Panc1 (cell line): ENCODE measurements at regions not wholly inside any gene's neighbourhood (a gene's known extent, or its start where the extent isn't known, plus 50 kb on each side); places are given as distances from the start of the nearest gene placed in this dataset.

ENCODE experiments used
- ATAC-seq: fragments of 200-7000 bp; cut with Tn5 transposase; 2 replicates; pipeline ENCODE4 v1.9.1; 2020; ENCODE audit warnings: mild to moderate bottlenecking, moderate library complexity
- BruUV-seq: library from RNA; stranded (reverse); fragments of 400-500 nt; replicated peaks from 2 replicates; lab custom pipeline; 2021; lab: Mats Ljungman, UMichigan
- CTCF ChIA-PET: fragments of 300-600 bp; sonication (Branson Sonifier 250); formaldehyde crosslinking; loops from one replicate; lab custom pipeline; 2022; ENCODE audit warnings: antibody characterized with exemption; lab: Charles Lee
- POLR2A ChIA-PET: fragments of 300-600 bp; sonication (Branson Sonifier 250); formaldehyde crosslinking; loops from one replicate; lab custom pipeline; 2022; ENCODE audit warnings: antibody characterized with exemption; lab: Charles Lee
- DNase-seq: peaks from one replicate; pipeline ENCODE4 v3.0.0-alpha.2; 2010; ENCODE audit warnings: low read depth, low spot score
- H3K27ac ChIP-seq: 2 replicates; pipeline ENCODE4 v1.5.1; 2011; ENCODE audit warnings: mild to moderate bottlenecking, low read length, inconsistent platforms
- H3K27me3 ChIP-seq: fragments of 200-500 bp; sonication (Bioruptor generic); 2 replicates; pipeline ENCODE4 v1.6.0; 2014; ENCODE audit warnings: low read length, inconsistent platforms; ENCODE audit not compliant: control insufficient read depth, insufficient read depth
- H3K36me3 ChIP-seq: fragments of 200-500 bp; sonication (Bioruptor generic); 2 replicates; pipeline ENCODE4 v1.5.1; 2014; ENCODE audit warnings: inconsistent platforms, mild to moderate bottlenecking, low read length, moderate library complexity; ENCODE audit not compliant: control insufficient read depth, insufficient read depth
- H3K4me1 ChIP-seq: 2 replicates; pipeline ENCODE4 v1.5.1; 2011; ENCODE audit warnings: inconsistent platforms, mild to moderate bottlenecking, low read length, moderate library complexity; ENCODE audit not compliant: control insufficient read depth, insufficient read depth
- H3K4me3 ChIP-seq, 2 experiments: 2 replicates each; pipeline ENCODE4 v1.5.1; 2011 to 2012; ENCODE audit warnings: low read depth in 2 of 2, low read length in 2 of 2, mild to moderate bottlenecking in 2 of 2, inconsistent platforms in 1 of 2, moderate library complexity in 1 of 2
- H3K9me3 ChIP-seq: fragments of 200-500 bp; sonication (Bioruptor generic); 2 replicates; pipeline ENCODE4 v1.5.1; 2014; ENCODE audit warnings: low read depth, mild to moderate bottlenecking, inconsistent platforms, low read length, moderate library complexity; ENCODE audit not compliant: control insufficient read depth, insufficient read depth
- POLR2AphosphoS5 ChIP-seq: IDR thresholded peaks from 2 replicates; pipeline ENCODE4 v1.6.1; 2012; ENCODE audit warnings: mild to moderate bottlenecking, low read depth, low read length, moderate library complexity
- SIN3A ChIP-seq: IDR thresholded peaks from 2 replicates; pipeline ENCODE4 v1.6.1; 2012; ENCODE audit warnings: low read depth, mild to moderate bottlenecking, low read length, moderate library complexity, borderline replicate concordance; ENCODE audit not compliant: insufficient read depth
- TCF7L2 ChIP-seq: IDR thresholded peaks from 2 replicates; pipeline ENCODE4 v1.6.1; 2011; ENCODE audit warnings: mild to moderate bottlenecking, low read depth, low read length, inconsistent platforms
- in situ Hi-C: cut with HindIII; loops from 2 replicates; pipeline ENCODE4 v1.10.0; 2016; ENCODE audit warnings: low sequenced_read_pairs, low pct_unique_long_range_greater_than_20kb
- intact Hi-C: fragments of 100-400 bp; cut with micrococcal nuclease; formaldehyde crosslinking; loops from one replicate; pipeline ENCODE4 v1.10.0; 2022; ENCODE audit not compliant: unreplicated experiment
- TF ChIP-seq, protein P1 (sequence below): fragments of 450-650 bp; IDR thresholded peaks from 2 replicates; pipeline ENCODE4 v1.5.1; 2017; ENCODE audit warnings: mild to moderate bottlenecking
- TF ChIP-seq, protein P2 (sequence below), 2 experiments: IDR thresholded peaks; 2 replicates each; pipeline ENCODE4 v1.6.1; 2011 to 2012; ENCODE audit warnings: low read depth in 2 of 2, control low read depth in 1 of 2, low read length in 1 of 2, mild to moderate bottlenecking in 1 of 2, moderate library complexity in 1 of 2; ENCODE audit not compliant: insufficient read depth in 1 of 2

DNA sequence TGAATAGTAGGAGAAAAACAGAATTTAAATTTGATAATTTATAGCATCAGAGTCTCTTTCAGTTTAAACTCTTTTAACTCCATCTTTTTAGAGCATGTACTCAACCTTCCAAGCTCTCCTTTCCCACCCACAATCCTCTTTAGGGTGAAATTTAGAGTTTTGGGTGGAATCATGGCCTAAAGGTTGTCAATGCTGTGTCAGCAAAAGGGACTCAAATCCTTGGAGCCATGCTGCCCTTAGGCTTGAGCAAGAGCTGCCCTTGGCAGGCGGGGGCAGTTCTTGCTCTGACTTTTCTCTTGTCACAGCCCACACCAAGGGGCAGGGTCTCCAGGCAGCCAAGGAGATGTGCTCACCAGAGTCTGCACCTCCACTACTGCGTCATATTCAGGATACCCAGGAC is 102.4 kb downstream of the MTX3 start:
- Histone ChIP-seq H3K36me3 (no peaks in the 10 kb centered on the region), H3K27ac (no peak overlapping the region), H3K27me3 (peaks cover 34% of the 10 kb centered on the region), H3K9me3 (no peaks in the 10 kb centered on the region), H3K4me1 (no peaks in the 10 kb centered on the region), H3K4me3 (no peak overlapping the region)
- DNase-seq (no peak), ATAC-seq (no peak)
- TF ChIP-seq, protein P1, sequence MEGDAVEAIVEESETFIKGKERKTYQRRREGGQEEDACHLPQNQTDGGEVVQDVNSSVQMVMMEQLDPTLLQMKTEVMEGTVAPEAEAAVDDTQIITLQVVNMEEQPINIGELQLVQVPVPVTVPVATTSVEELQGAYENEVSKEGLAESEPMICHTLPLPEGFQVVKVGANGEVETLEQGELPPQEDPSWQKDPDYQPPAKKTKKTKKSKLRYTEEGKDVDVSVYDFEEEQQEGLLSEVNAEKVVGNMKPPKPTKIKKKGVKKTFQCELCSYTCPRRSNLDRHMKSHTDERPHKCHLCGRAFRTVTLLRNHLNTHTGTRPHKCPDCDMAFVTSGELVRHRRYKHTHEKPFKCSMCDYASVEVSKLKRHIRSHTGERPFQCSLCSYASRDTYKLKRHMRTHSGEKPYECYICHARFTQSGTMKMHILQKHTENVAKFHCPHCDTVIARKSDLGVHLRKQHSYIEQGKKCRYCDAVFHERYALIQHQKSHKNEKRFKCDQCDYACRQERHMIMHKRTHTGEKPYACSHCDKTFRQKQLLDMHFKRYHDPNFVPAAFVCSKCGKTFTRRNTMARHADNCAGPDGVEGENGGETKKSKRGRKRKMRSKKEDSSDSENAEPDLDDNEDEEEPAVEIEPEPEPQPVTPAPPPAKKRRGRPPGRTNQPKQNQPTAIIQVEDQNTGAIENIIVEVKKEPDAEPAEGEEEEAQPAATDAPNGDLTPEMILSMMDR, result no peak
- no peak for TF ChIP-seq TCF7L2
- TF ChIP-seq SIN3A, result no peak
- no peak for TF ChIP-seq POLR2AphosphoS5
- in situ Hi-C loops, result no loop called here
- POLR2A ChIA-PET, result no interaction called here
- intact Hi-C loops, result no loop called here
- BruUV-seq, result no TSS peak
- CTCF ChIA-PET, result no interaction called here

DNA sequence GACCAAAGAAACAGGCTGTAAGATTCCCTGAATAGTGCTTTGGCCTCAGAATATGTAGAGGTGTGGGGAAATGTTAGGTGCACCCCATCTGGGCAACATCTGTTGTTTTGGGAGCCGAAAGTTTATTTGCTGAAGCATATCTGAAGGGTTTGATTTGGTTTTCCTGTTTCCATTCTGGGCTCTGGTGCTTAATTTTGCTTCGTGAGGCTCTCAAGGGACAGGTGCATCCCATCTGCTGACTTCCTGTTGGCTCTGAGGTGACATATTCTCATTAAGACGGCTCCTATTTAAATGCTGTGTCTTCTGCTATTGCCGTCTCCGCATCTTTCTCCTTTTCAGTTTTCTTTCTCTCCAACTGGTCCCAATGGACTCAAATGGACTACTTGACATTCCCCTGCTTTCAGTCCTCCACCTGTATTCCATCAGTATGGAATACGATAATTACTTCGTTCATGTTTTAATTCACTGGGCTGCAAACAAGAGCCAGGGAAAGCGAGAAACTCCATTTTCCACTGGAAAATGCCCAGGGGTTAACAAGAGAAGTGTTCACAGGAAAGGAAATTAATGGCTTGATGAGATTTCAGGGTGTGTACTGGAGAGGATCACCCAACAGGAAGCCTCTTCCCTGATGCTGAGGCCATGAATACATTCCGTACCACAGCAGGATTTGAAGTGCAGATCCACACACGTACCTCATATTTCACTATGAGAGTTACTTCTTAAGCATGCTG is 104.0 kb downstream of the MTX3 start:
- Histone ChIP-seq H3K27ac (no peak overlapping the region), H3K36me3 (no peaks in the 10 kb centered on the region), H3K4me1 (no peaks in the 10 kb centered on the region), H3K4me3 (no peak overlapping the region), H3K9me3 (no peaks in the 10 kb centered on the region), H3K27me3 (peaks cover 29% of the 10 kb centered on the region)
- CTCF ChIA-PET, result no interaction called here
- in situ Hi-C loops (no loop called here), intact Hi-C loops (no loop called here)
- no peak for ATAC-seq
- DNase-seq, result no peak
- BruUV-seq, result no TSS peak
- POLR2A ChIA-PET, result no interaction called here
- TF ChIP-seq, protein P2, sequence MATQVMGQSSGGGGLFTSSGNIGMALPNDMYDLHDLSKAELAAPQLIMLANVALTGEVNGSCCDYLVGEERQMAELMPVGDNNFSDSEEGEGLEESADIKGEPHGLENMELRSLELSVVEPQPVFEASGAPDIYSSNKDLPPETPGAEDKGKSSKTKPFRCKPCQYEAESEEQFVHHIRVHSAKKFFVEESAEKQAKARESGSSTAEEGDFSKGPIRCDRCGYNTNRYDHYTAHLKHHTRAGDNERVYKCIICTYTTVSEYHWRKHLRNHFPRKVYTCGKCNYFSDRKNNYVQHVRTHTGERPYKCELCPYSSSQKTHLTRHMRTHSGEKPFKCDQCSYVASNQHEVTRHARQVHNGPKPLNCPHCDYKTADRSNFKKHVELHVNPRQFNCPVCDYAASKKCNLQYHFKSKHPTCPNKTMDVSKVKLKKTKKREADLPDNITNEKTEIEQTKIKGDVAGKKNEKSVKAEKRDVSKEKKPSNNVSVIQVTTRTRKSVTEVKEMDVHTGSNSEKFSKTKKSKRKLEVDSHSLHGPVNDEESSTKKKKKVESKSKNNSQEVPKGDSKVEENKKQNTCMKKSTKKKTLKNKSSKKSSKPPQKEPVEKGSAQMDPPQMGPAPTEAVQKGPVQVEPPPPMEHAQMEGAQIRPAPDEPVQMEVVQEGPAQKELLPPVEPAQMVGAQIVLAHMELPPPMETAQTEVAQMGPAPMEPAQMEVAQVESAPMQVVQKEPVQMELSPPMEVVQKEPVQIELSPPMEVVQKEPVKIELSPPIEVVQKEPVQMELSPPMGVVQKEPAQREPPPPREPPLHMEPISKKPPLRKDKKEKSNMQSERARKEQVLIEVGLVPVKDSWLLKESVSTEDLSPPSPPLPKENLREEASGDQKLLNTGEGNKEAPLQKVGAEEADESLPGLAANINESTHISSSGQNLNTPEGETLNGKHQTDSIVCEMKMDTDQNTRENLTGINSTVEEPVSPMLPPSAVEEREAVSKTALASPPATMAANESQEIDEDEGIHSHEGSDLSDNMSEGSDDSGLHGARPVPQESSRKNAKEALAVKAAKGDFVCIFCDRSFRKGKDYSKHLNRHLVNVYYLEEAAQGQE (IDR thresholded peaks at IDR 0.05; ENCODE audit: insufficient read depth in 1 of 2, low read depth in 2 of 2, low read length in 1 of 2), result no peak
- TF ChIP-seq TCF7L2 (no peak), POLR2AphosphoS5 (no peak), SIN3A (no peak)
- TF ChIP-seq, protein P1, result no peak
